C4-2B (cell line): ENCODE measurements at regions not wholly inside any gene's neighbourhood (a gene's known extent, or its start where the extent isn't known, plus 50 kb on each side); places are given as distances from the start of the nearest gene placed in this dataset.

Source experiments
- H3K27ac ChIP-seq: fragments of 450-650 bp; 2 replicates; pipeline ENCODE4 v1.5.1; 2017
- CTCF ChIP-seq: fragments of 450-650 bp; conservative IDR thresholded peaks from 2 replicates; pipeline ENCODE4 v1.5.1; 2017; ENCODE audit warnings: mild to moderate bottlenecking
- ZFX ChIP-seq: fragments of 450-650 bp; IDR thresholded peaks from 2 replicates; pipeline ENCODE4 v1.6.1; 2017

- TF ChIP-seq CTCF (no peak), ZFX (no peak)
- no peak overlapping the region for H3K27ac ChIP-seq
Measured at GRCh38 chr9:14427419-14427818, 113.5 kb upstream of the NFIB start.

GRCh38 chr9:14424983-14425382, 111.0 kb upstream of the NFIB start:
- no peak overlapping the region for H3K27ac ChIP-seq
- TF ChIP-seq CTCF (no peak), ZFX (no peak)

GRCh38 chr9:14424289-14424688, 110.3 kb upstream of the NFIB start:
- no peak for TF ChIP-seq CTCF
- H3K27ac ChIP-seq: no peak overlapping the region

- no peak overlapping the region for H3K27ac ChIP-seq
- TF ChIP-seq CTCF (no peak), ZFX (no peak)
Measured at GRCh38 chr9:14423815-14424261, 109.9 kb upstream of the NFIB start.

GRCh38 chr9:14421291-14421690, 107.3 kb upstream of the NFIB start:
- TF ChIP-seq ZFX (no peak), CTCF (no peak)
- H3K27ac ChIP-seq: no peak overlapping the region

GRCh38 chr9:14418941-14419937, 105.3 kb upstream of the NFIB start:
- no peak overlapping the region for H3K27ac ChIP-seq
- TF ChIP-seq CTCF (no peak), ZFX (no peak)

GRCh38 chr9:14418301-14418940, 104.5 kb upstream of the NFIB start:
- TF ChIP-seq CTCF: no peak
- TF ChIP-seq ZFX: no peak

More at GRCh38 chr9:14418301-14418940, 104.5 kb upstream of the NFIB start:
- no peak overlapping the region for H3K27ac ChIP-seq
